ENCODE measurements at regions not wholly inside any gene's neighbourhood (a gene's known extent, or its start where the extent isn't known, plus 50 kb on each side); places are given as distances from the start of the nearest gene placed in this dataset.

GRCh38 chr11:101401245-101401644 lies 182.6 kb downstream of the TRPC6 start:
- Histone ChIP-seq H3K27ac (no peak overlapping the region), H3K9me3 (ENCODE audit: severe bottlenecking) (no peaks in the 10 kb centered on the region), H3K4me3 (ENCODE audit: low read depth, low read length) (no peak overlapping the region), H3K36me3 (no peaks in the 10 kb centered on the region), H3K27me3 (ENCODE audit: insufficient read depth, low read depth, severe bottlenecking) (no peaks in the 10 kb centered on the region)
- no peak for TF ChIP-seq CTCF (IDR thresholded peaks at IDR 0.05; ENCODE audit: low read depth, low read length)
- DNase-seq, result no peak

DNA sequence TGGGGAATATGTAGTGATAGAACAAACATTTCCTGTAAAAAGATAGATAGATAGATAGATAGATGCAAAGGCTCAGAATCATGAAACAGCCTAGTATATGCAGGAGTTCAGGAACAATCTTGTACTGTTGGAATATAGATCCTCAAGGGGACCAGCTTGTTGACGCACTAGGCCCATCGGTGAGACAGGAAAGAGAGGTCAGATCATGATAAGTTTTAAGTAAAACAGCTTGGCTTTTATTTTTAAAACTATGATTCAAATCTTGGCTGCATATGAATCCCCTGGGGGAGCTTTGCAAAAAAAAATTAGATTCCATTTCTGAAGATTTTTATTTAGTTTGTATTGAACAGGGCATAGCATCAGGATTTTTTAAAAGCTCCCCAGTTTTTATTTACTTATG lies 185.8 kb downstream of the TRPC6 start:
- H3K27ac ChIP-seq, result no peak overlapping the region
- TF ChIP-seq CTCF (IDR thresholded peaks at IDR 0.05; ENCODE audit: low read depth, low read length), result no peak

DNA sequence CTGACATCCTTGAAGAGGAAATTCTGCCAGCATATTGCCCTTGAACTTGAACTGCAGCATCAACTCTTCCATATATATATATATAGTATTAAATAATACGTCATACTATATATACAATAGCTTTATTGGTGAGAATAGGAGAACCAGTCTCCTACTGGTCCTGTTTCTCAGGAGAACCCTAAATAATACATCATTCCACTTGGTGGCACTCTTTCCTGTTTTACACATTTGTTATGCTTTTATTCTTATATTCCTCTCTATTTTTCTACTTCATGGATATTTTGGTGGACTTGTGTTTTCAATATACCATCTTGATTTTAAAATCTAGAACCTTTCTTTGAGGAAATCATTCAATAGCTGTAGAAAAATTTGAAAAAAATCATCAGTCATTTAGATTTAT lies 193.3 kb downstream of the TRPC6 start:
- Histone ChIP-seq H3K27me3 (ENCODE audit: insufficient read depth, low read depth, severe bottlenecking) (no peaks in the 10 kb centered on the region), H3K27ac (no peak overlapping the region), H3K4me3 (ENCODE audit: low read depth, low read length) (no peak overlapping the region), H3K9me3 (ENCODE audit: severe bottlenecking) (no peaks in the 10 kb centered on the region), H3K36me3 (no peaks in the 10 kb centered on the region)
- DNase-seq, result no peak
- TF ChIP-seq CTCF (IDR thresholded peaks at IDR 0.05; ENCODE audit: low read depth, low read length), result no peak

More for the DNA sequence above, 185.8 kb downstream of the TRPC6 start:
- Histone ChIP-seq H3K9me3 (ENCODE audit: severe bottlenecking) (no peaks in the 10 kb centered on the region), H3K36me3 (no peaks in the 10 kb centered on the region), H3K4me3 (ENCODE audit: low read depth, low read length) (no peak overlapping the region), H3K27me3 (ENCODE audit: insufficient read depth, low read depth, severe bottlenecking) (no peaks in the 10 kb centered on the region)
- no peak for DNase-seq

DNA sequence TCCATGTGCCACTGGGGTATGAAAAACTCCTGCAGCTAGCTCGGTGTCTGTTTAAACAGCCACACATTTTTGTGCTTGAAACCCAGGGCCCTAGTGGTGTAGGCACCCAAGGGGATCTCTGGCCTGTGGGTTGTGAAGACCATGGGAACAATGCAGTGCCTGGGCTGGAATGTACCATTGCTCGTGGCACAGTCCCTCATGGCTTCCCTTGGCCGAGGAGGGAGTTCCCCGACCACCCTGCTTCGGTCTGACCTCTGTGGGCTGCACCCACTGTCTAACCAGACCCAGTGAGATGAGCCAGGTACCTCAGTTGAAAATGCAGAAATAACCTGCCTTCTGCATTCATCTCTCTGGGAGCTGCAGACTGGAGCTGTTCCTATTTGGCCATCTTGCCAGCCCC lies 214.0 kb downstream of the TRPC6 start:
- Histone ChIP-seq H3K27ac (no peak overlapping the region), H3K9me3 (ENCODE audit: severe bottlenecking) (no peaks in the 10 kb centered on the region), H3K27me3 (ENCODE audit: insufficient read depth, low read depth, severe bottlenecking) (peaks cover 4% of the 10 kb centered on the region), H3K36me3 (no peaks in the 10 kb centered on the region), H3K4me3 (ENCODE audit: low read depth, low read length) (no peak overlapping the region)
- DNase-seq, result no peak
- no peak for TF ChIP-seq CTCF (IDR thresholded peaks at IDR 0.05; ENCODE audit: low read depth, low read length)

DNA sequence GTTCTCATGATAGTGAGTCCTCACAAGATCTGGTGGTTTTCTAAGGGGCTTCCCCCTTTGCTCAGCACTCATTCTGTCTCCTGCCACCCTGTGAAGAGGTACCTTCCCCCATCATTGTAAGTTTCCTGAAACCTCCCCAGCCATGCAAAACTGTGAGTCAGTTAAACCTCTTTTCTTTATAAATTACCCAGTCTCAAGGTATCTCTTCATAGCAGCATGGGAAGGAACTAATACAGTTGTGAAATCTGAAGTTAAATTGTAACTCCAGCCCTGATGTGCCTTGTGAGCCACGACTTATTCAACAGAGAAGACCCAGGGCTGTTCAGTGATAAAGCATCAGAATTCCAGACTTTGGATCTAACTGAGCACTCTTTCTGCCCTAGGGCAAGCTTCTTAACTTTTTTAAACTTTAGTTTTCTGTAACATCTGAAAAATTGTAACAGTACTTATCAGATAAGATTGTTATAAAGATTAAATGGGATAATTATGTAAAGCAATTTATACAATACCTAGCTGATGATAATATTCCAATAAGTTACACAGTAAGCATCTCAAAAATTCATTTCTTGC lies 220.0 kb downstream of the TRPC6 start:
- no peak for TF ChIP-seq CTCF (IDR thresholded peaks at IDR 0.05; ENCODE audit: low read depth, low read length)
- Histone ChIP-seq H3K27ac (no peak overlapping the region), H3K4me3 (ENCODE audit: low read depth, low read length) (no peak overlapping the region), H3K9me3 (ENCODE audit: severe bottlenecking) (no peaks in the 10 kb centered on the region), H3K27me3 (ENCODE audit: insufficient read depth, low read depth, severe bottlenecking) (peaks cover 4% of the 10 kb centered on the region), H3K36me3 (no peaks in the 10 kb centered on the region)
- no peak for DNase-seq

GRCh38 chr11:101362643-101363042 lies 221.2 kb downstream of the TRPC6 start:
- Histone ChIP-seq H3K27me3 (ENCODE audit: insufficient read depth, low read depth, severe bottlenecking) (peaks cover 4% of the 10 kb centered on the region), H3K36me3 (no peaks in the 10 kb centered on the region), H3K4me3 (ENCODE audit: low read depth, low read length) (no peak overlapping the region), H3K9me3 (ENCODE audit: severe bottlenecking) (no peaks in the 10 kb centered on the region), H3K27ac (no peak overlapping the region)
- no peak for DNase-seq
- TF ChIP-seq CTCF (IDR thresholded peaks at IDR 0.05; ENCODE audit: low read depth, low read length), result no peak

Measured in WERI-Rb-1 (cell line).